ENCODE measurements at regions not wholly inside any gene's neighbourhood (a gene's known extent, or its start where the extent isn't known, plus 50 kb on each side); places are given as distances from the start of the nearest gene placed in this dataset.

GRCh38 chr7:73968487-73968886 is 59.5 kb upstream of the ELN start:
- DNase-seq (ENCODE audit: low read depth, low spot score) = no peak
- no peak overlapping the region for H3K4me3 ChIP-seq (ENCODE audit: low read depth, low read length)
- ChIA-PET POLR2A (no interaction called here), CTCF (interaction anchor here (1.0 to 2.1 kb wide), 2 partner anchors 11 to 57 kb away, joined by 3 to 5 read pairs; no protein-coding TSS in a partner anchor)
- no peak for TF ChIP-seq CTCF (IDR thresholded peaks at IDR 0.05; ENCODE audit: insufficient read depth, low read length, missing control alignments)

- ChIA-PET POLR2A (no interaction called here), CTCF (interaction anchor here (1.7 to 2.1 kb wide), 2 partner anchors 9 to 57 kb away, joined by 4 to 8 read pairs; no protein-coding TSS in a partner anchor)
- DNase-seq (ENCODE audit: low read depth, low spot score) = no peak
- no peak for TF ChIP-seq CTCF (IDR thresholded peaks at IDR 0.05; ENCODE audit: insufficient read depth, low read length, missing control alignments)
- no peak overlapping the region for H3K4me3 ChIP-seq (ENCODE audit: low read depth, low read length)
Measured at GRCh38 chr7:73969991-73970390, 58.0 kb upstream of the ELN start.

GRCh38 chr7:73970801-73971229 is 57.2 kb upstream of the ELN start:
- no peak for DNase-seq (ENCODE audit: low read depth, low spot score)
- no peak for TF ChIP-seq CTCF (IDR thresholded peaks at IDR 0.05; ENCODE audit: insufficient read depth, low read length, missing control alignments)
- ChIA-PET POLR2A (no interaction called here), CTCF (interaction anchor here (1.7 to 2.1 kb wide), 2 partner anchors 8 to 56 kb away, joined by 4 to 8 read pairs; no protein-coding TSS in a partner anchor)
- no peak overlapping the region for H3K4me3 ChIP-seq (ENCODE audit: low read depth, low read length)

GRCh38 chr7:73971322-73971703 is 56.7 kb upstream of the ELN start:
- POLR2A ChIA-PET = no interaction called here
- CTCF ChIA-PET = interaction anchor here (2.1 kb wide), 1 partner anchor 55 kb away, joined by 8 read pairs; no protein-coding TSS in a partner anchor
- no peak for TF ChIP-seq CTCF (IDR thresholded peaks at IDR 0.05; ENCODE audit: insufficient read depth, low read length, missing control alignments)
- no peak overlapping the region for H3K4me3 ChIP-seq (ENCODE audit: low read depth, low read length)
- no peak for DNase-seq (ENCODE audit: low read depth, low spot score)

- no peak overlapping the region for H3K4me3 ChIP-seq (ENCODE audit: low read depth, low read length)
- CTCF ChIA-PET = interaction anchor here (2.1 kb wide), 1 partner anchor 55 kb away, joined by 8 read pairs; no protein-coding TSS in a partner anchor
- POLR2A ChIA-PET = no interaction called here
- DNase-seq (ENCODE audit: low read depth, low spot score) = no peak
- TF ChIP-seq CTCF (IDR thresholded peaks at IDR 0.05; ENCODE audit: insufficient read depth, low read length, missing control alignments) = no peak
Measured at GRCh38 chr7:73971704-73972341, 56.1 kb upstream of the ELN start.

GRCh38 chr7:73972614-73973013 is 55.4 kb upstream of the ELN start:
- H3K4me3 ChIP-seq (ENCODE audit: low read depth, low read length) = no peak overlapping the region
- ChIA-PET CTCF (no interaction called here), POLR2A (no interaction called here)
- DNase-seq (ENCODE audit: low read depth, low spot score) = no peak
- TF ChIP-seq CTCF (IDR thresholded peaks at IDR 0.05; ENCODE audit: insufficient read depth, low read length, missing control alignments) = no peak
